H9 (cell line): ENCODE measurements at regions not wholly inside any gene's neighbourhood (a gene's known extent, or its start where the extent isn't known, plus 50 kb on each side); places are given as distances from the start of the nearest gene placed in this dataset.

ENCODE experiments used
- DNase-seq: peaks from one replicate; pipeline ENCODE4 v3.0.0-alpha.2; 2017
- H2AFZ ChIP-seq: one replicate; pipeline ENCODE4 v1.6.1; 2013; ENCODE audit warnings: mild to moderate bottlenecking, low read length, control low read depth, moderate library complexity
- H2AK5ac ChIP-seq: 2 replicates; pipeline ENCODE4 v1.6.1; 2013; ENCODE audit warnings: low read length, control low read depth, mixed read lengths; ENCODE audit not compliant: insufficient read length
- H2BK120ac ChIP-seq: one replicate; pipeline ENCODE4 v1.6.1; 2013; ENCODE audit warnings: low read depth, mild to moderate bottlenecking, low read length, control low read depth, inconsistent platforms; ENCODE audit not compliant: poor library complexity, severe bottlenecking
- H2BK12ac ChIP-seq: 2 replicates; pipeline ENCODE4 v1.6.1; 2013; ENCODE audit warnings: low read length, control low read depth, mixed read lengths, low read depth; ENCODE audit not compliant: insufficient read length
- H2BK15ac ChIP-seq: 2 replicates; pipeline ENCODE4 v1.6.1; 2013; ENCODE audit warnings: low read depth, low read length, control low read depth
- H2BK20ac ChIP-seq: one replicate; pipeline ENCODE4 v1.6.1; 2013; ENCODE audit warnings: low read depth, mild to moderate bottlenecking, low read length, control low read depth, inconsistent platforms; ENCODE audit not compliant: poor library complexity, severe bottlenecking
- H2BK5ac ChIP-seq: 2 replicates; pipeline ENCODE4 v1.6.1; 2013; ENCODE audit warnings: low read length, control low read depth, mixed read lengths; ENCODE audit not compliant: insufficient read length
- H3K14ac ChIP-seq: 2 replicates; pipeline ENCODE4 v1.6.1; 2013; ENCODE audit warnings: low read length, control low read depth; ENCODE audit not compliant: insufficient read depth
- H3K18ac ChIP-seq: 2 replicates; pipeline ENCODE4 v1.6.1; 2013; ENCODE audit warnings: low read depth, mild to moderate bottlenecking, mixed read lengths, low read length, control low read depth; ENCODE audit not compliant: insufficient read length
- H3K23ac ChIP-seq: 2 replicates; pipeline ENCODE4 v1.6.1; 2013; ENCODE audit warnings: low read length, control low read depth, mixed read lengths, low read depth; ENCODE audit not compliant: insufficient read length
- H3K23me2 ChIP-seq: 2 replicates; pipeline ENCODE4 v1.6.1; 2013; ENCODE audit warnings: low read depth, mild to moderate bottlenecking, mixed read lengths, low read length, control low read depth; ENCODE audit not compliant: insufficient read length, poor library complexity, severe bottlenecking
- H3K27ac ChIP-seq: 2 replicates; pipeline ENCODE4 v1.5.1; 2013; ENCODE audit warnings: low read length, control low read depth, mixed read lengths, low read depth; ENCODE audit not compliant: insufficient read length
- H3K27me3 ChIP-seq: 2 replicates; pipeline ENCODE4 v1.6.1; 2013; ENCODE audit warnings: low read length, control low read depth, inconsistent platforms; ENCODE audit not compliant: insufficient read depth
- H3K4ac ChIP-seq: 2 replicates; pipeline ENCODE4 v1.6.1; 2013; ENCODE audit warnings: low read depth, mild to moderate bottlenecking, control low read depth, inconsistent platforms, low read length, moderate library complexity
- H3K4me1 ChIP-seq: 2 replicates; pipeline ENCODE4 v1.6.1; 2013; ENCODE audit warnings: low read length, control low read depth, inconsistent platforms; ENCODE audit not compliant: insufficient read depth
- H3K4me2 ChIP-seq: 2 replicates; pipeline ENCODE4 v1.6.1; 2013; ENCODE audit warnings: low read length, control low read depth, mixed read lengths; ENCODE audit not compliant: insufficient read length, insufficient read depth
- H3K56ac ChIP-seq: 2 replicates; pipeline ENCODE4 v1.6.1; 2013; ENCODE audit warnings: low read depth, mild to moderate bottlenecking, mixed read lengths, low read length, control low read depth; ENCODE audit not compliant: insufficient read length
- H3K79me1 ChIP-seq: 2 replicates; pipeline ENCODE4 v1.6.1; 2013; ENCODE audit warnings: low read depth, mild to moderate bottlenecking, moderate library complexity, low read length, control low read depth, inconsistent platforms; ENCODE audit not compliant: insufficient read depth, poor library complexity, severe bottlenecking
- H3K79me2 ChIP-seq: 2 replicates; pipeline ENCODE4 v1.6.1; 2013; ENCODE audit warnings: low read length, control low read depth, inconsistent platforms; ENCODE audit not compliant: insufficient read depth
- H3K9ac ChIP-seq: 2 replicates; pipeline ENCODE4 v1.6.1; 2013; ENCODE audit warnings: low read length, control low read depth, mixed read lengths; ENCODE audit not compliant: insufficient read length; ENCODE audit errors: extremely low read depth
- H3K9me3 ChIP-seq: one replicate; pipeline ENCODE4 v1.6.1; 2013; ENCODE audit warnings: low read depth, low read length, inconsistent platforms; ENCODE audit not compliant: control insufficient read depth
- H3T11ph ChIP-seq: one replicate; pipeline ENCODE4 v1.6.1; 2013; ENCODE audit warnings: mild to moderate bottlenecking, low read length, control low read depth, inconsistent platforms
- H4K20me1 ChIP-seq: one replicate; pipeline ENCODE4 v1.6.1; 2013; ENCODE audit not compliant: control insufficient read depth, insufficient read length, insufficient read depth
- H4K5ac ChIP-seq: 2 replicates; pipeline ENCODE4 v1.6.1; 2013; ENCODE audit warnings: low read depth, mild to moderate bottlenecking, mixed read lengths, low read length, control low read depth; ENCODE audit not compliant: insufficient read length
- H4K8ac ChIP-seq: replicated peaks from 2 replicates; pipeline ENCODE4 v1.6.1; 2013; ENCODE audit warnings: low read length, control low read depth, mixed read lengths, low read depth; ENCODE audit not compliant: insufficient read length
- H4K91ac ChIP-seq: 2 replicates; pipeline ENCODE4 v1.6.1; 2013; ENCODE audit warnings: low read depth, mild to moderate bottlenecking, moderate library complexity, mixed read lengths, low read length, control low read depth; ENCODE audit not compliant: insufficient read length
- H3K27ac Mint-ChIP-seq, 3 experiments: 2 replicates in 2 of 3; 3 replicates in 1 of 3; pipeline ENCODE4 v1.8.0; 2020 to 2021; ENCODE audit warnings: mixed read lengths in 3 of 3, mild to moderate bottlenecking in 1 of 3, moderate library complexity in 1 of 3
- H3K27me3 Mint-ChIP-seq: 2 replicates; pipeline ENCODE4 v1.8.0; 2021; ENCODE audit warnings: low read depth, mild to moderate bottlenecking, moderate library complexity, mixed read lengths
- H3K36me3 Mint-ChIP-seq, 3 experiments: 2 replicates in 2 of 3; 3 replicates in 1 of 3; pipeline ENCODE4 v1.8.0; 2020 to 2021; ENCODE audit warnings: low read depth in 3 of 3, mixed read lengths in 3 of 3; ENCODE audit not compliant: insufficient read depth in 1 of 3
- H3K4me1 Mint-ChIP-seq, 2 experiments: 2 replicates each; pipeline ENCODE4 v1.8.0; 2020; ENCODE audit warnings: mixed read lengths in 2 of 2
- H3K4me3 Mint-ChIP-seq, 2 experiments: 2 replicates in 1 of 2; 3 replicates in 1 of 2; pipeline ENCODE4 v1.8.0; 2020 to 2021; ENCODE audit warnings: mild to moderate bottlenecking in 2 of 2, mixed read lengths in 2 of 2, moderate library complexity in 1 of 2
- H3K9me3 Mint-ChIP-seq, 2 experiments: 2 replicates in 1 of 2; 3 replicates in 1 of 2; pipeline ENCODE4 v1.8.0; 2020; ENCODE audit warnings: mild to moderate bottlenecking in 2 of 2, mixed read lengths in 2 of 2, moderate library complexity in 1 of 2
- CTCF ChIP-seq: fragments of 200-600 bp; sonication (generic); conservative IDR thresholded peaks from 3 replicates; pipeline ENCODE4 v1.8.0; 2021; ENCODE audit warnings: antibody characterized with exemption, mild to moderate bottlenecking
- WGBS: extraction: QIAGEN DNeasy Blood & Tissue Kit; methylation state at CpG from one replicate; pipeline ENCODE4 v1.1.7; 2013; ENCODE audit warnings: missing lambda C conversion rate, low lambda C conversion rate, mixed read lengths; ENCODE audit not compliant: insufficient read length; ENCODE audit errors: extremely low coverage; 5-methylcytosine and 5-hydroxymethylcytosine counted together

GRCh38 chr9:111163716-111164389, 125.6 kb upstream of the LPAR1 start:
- Histone ChIP-seq H4K5ac (no peak overlapping the region), H2BK15ac (no peak overlapping the region), H3K56ac (no peak overlapping the region), H3K27ac (no peak overlapping the region), H3K9me3 (no peaks in the 10 kb centered on the region), H2AFZ (no peak overlapping the region), H3K4me2 (no peak overlapping the region), H4K91ac (no peak overlapping the region), H3K79me2 (no peaks in the 10 kb centered on the region), H3K79me1 (no peaks in the 10 kb centered on the region), H3K4me1 (no peaks in the 10 kb centered on the region), H3K23ac (no peak overlapping the region), H2BK12ac (no peak overlapping the region), H4K8ac (no peak overlapping the region), H3T11ph (no peak overlapping the region), H3K14ac (no peak overlapping the region), H2BK20ac (no peak overlapping the region), H2BK5ac (no peak overlapping the region), H3K9ac (no peak overlapping the region), H3K4ac (no peak overlapping the region), H4K20me1 (no peaks in the 10 kb centered on the region), H2AK5ac (no peak overlapping the region), H2BK120ac (no peak overlapping the region), H3K18ac (no peak overlapping the region), H3K23me2 (no peaks in the 10 kb centered on the region), H3K27me3 (no peaks in the 10 kb centered on the region)
- DNase-seq: no peak
- WGBS: no CpG with 5 or more reads among the region's 5 CpGs
- H3K9me3 Mint-ChIP-seq: peaks cover 19 to 24% of the 10 kb centered on the region in 2 experiments
- H3K27ac Mint-ChIP-seq: 0 out of 7 replicates have a peak overlapping the region, but pooled peaks of 1 of the 3 experiments have one; percentile 16
- H3K4me3 Mint-ChIP-seq: no peak overlapping the region
- no peaks in the 10 kb centered on the region for H3K27me3 Mint-ChIP-seq
- peaks cover 4 to 17% (median 8%) of the 10 kb centered on the region in 3 experiments; a peak in 5 of 7 replicates for H3K36me3 Mint-ChIP-seq
- H3K4me1 Mint-ChIP-seq: 0 out of 4 replicates have a peak, but pooled peaks cover 0 to 3% of the 10 kb centered on the region in 2 experiments
- TF ChIP-seq CTCF: no peak
